CD4-positive, alpha-beta T cell treated with Interleukin-4 for 1 hour (primary cell): ENCODE measurements at regions not wholly inside any gene's neighbourhood (a gene's known extent, or its start where the extent isn't known, plus 50 kb on each side); places are given as distances from the start of the nearest gene placed in this dataset.
"Not testable (repeated sequence)": the region's sequence is repeated elsewhere in the genome, so short reads cannot be mapped to it uniquely, and the experiment has no call there.

Experiments
- DNase-seq, 2 donors: peaks; one replicate each; pipeline ENCODE4 v3.0.0-alpha.2; 2020 to 2022

DNA sequence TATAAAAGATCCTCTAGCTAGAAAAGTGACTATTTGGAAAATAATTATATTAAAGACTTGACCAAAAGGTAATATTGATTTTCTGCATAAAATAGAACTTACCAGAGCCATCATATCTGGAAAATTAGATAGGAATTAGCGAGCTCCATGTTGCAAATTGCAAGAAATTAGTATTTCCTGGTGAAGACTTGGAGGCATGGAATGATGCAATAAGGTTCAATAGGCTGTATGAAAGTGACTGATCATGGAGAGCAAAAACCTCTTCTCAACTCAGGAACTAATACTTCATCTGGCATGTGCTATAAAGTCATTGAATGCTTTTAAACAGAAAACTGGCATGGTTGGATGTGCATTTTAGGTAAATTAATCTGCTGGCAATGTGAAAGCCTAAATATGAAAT, 66.3 kb upstream of the UFM1 start:
- no peak for DNase-seq

DNA sequence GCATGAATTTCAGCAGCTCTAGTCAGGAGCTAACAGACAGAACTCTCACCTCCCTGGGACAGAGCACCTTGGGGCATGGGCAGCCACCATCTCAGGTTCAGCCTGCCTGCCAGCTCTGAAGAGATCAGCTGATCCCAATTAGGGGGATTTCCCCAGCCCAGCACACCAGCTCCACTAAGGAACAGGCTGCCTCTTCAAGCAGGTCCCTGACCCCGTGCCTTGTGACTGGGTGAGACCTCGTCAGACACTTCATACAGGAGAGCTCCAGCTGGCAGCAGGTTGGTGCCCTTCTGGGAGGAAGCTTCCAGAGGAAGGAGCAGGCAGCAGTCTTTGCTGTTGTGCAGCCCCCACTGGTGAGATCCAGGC, 84.5 kb upstream of the UFM1 start:
- no peak for DNase-seq

DNA sequence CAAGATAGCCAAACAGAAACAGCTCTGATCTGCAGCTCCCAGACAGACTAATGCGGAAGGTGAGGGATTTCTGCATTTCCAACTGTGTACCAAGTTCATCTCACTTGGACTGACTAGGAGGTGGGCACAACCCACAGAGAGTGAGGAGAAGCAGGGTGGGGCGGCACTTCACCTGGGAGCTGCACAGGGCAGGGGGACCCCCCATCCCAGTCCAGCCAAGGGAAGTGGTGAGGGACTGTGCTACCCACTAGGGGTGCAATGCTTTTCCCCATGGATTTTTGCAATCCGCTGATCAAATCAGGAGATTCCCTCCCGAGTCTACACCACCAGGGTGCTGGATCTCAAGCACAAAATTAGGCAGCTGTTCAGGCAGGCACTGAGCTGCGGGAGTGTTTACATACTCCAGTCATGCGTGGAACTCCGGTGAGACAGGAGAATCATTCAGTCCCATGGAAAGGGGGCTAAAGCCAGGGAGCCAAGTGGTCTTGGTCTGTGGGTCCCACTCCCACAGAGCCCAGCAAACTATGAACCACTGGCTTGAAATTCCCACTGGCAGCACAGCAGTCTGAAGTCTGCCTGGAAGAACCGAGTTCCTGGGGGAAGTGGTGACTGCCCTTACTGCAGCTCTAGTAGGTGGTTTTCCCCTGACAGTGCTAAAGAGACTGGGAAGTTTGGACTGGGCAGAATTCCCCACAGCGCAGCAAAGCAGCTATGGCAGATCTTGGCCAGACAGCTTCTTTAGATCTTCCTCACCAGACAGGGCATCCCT, 85.1 kb upstream of the UFM1 start:
- no peak for DNase-seq

DNA sequence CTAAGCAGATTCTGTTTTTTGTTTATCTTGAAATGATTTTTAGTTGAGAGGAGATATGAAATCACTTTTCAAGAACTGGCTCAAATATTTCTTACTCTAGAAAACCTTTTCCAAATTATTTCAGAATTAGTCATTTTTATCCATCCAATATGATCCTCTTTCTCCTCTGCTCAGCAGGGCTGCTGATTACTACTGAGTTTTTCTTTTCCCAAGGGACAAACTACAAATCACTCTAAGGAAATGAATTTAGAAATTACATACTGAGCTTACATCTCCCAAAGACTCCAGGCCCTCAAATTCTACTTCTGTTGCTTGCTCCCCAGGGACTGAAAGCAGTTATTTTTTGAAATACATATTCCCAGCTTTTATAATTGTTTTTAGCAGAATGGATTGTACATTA, 87.4 kb upstream of the UFM1 start:
- no peak for DNase-seq

DNA sequence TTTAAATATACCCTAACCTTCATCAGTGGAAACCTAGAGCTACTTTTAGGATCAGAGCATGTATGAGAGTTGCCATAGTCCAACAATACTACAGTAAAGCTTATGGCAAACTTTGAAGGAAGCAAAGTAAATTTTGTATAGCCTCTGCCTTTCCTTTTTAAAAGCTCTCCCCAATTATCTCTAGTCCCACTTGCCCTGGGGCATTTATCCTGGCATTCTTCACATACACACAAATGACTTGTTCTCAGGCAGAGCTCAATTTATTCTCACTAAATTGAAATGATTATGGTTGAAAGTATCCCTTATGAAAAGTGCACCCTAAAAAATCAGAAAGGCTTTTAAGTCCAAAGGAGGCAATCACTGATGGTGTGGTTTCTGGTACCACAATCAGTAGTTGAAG, 94.1 kb upstream of the UFM1 start:
- DNase-seq, result no peak

DNA sequence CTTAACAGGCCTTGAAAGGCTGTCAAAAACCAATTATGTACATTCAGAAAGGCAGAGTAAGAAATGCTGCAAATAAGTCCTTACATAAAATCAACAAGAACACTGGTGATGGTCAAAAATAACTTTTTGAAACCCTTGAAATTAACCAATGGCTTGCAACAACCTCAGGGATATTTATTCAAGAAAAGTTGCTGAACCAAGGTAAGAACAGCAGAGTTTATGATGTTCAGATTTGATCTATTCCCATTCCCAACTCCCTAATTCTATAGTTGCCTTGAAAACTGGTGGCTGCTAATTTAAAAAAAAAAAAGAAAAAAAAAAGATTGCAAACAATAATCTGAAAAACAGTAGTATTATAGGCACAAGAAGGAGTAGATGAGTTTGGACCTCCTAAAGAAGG, 109.8 kb upstream of the UFM1 start:
- no peak for DNase-seq

DNA sequence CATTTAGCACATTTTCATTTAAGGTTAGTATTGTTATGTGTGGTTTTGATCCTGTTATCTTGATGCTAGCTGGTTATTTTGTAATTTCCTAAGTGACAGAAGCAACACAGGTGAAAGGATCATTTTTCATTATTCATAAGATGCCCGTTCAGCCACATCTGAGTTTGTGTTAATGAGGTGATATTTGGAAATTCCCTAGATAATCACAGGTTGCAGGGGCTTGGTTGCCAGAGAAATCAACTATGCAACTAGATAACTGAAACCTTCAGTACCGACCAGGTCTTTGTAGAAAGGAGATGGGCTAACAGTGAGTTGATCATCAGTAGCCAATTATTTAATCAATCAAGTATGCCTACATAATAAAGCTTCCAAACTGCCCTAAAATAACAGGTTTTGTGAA, 121.3 kb upstream of the UFM1 start:
- no peak for DNase-seq

DNA sequence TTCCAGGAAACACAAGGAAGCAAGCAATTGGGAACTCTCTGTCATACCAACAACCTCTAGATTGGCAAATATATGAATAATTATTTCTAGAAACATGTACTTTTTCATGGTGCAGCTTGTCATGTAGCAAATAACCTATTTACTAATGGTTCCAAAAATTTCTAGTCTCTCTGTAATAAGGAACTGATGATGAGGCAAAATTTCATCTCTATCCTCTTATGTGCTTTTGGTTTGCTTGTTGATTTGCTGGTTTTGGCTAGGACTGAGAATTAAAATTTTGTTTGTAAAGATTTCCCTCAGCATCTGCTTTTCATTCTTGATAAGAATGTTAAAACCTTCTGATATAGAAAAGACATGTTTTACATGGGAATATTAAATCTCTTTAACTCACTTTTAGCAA, 123.2 kb upstream of the UFM1 start:
- no peak for DNase-seq

DNA sequence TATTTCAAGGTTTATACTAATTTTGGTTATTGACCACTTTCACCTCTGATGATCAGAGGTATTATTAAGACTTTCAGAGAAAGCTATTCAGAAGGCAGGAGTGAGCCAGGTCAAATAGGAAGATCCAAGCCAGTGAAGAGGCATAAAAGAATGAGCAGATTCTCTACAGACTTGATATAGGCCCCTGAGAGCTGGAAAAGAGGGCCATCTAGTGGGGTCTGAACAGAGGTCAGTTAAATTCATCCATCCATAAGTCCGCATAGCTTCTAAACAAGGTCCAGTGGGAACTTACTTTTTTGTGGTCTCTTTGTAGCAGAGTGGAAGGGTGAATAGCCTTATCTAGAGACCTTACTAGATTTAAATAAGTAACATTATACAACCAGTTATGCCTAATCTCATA, 126.6 kb upstream of the UFM1 start:
- no peak for DNase-seq

DNA sequence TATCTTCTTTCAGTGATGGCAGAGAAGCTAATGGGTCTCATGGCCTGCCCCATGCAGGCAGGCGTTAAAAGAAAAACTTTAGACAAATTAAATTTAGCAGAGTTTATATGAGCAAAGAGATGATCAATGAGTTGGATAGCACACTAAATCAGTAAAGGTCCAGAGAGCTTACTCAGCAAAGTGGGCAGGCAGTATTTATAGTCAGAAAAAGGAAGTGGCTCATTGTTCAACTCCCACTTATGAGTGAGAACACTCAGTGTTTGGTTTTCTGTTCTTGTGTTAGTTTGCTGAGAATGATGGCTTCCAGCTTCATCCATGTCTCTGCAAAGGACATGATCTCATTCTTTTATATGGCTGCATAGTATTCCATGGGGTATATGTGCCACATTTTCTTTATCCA, 128.5 kb upstream of the UFM1 start:
- not testable (repeated sequence) for DNase-seq

DNA sequence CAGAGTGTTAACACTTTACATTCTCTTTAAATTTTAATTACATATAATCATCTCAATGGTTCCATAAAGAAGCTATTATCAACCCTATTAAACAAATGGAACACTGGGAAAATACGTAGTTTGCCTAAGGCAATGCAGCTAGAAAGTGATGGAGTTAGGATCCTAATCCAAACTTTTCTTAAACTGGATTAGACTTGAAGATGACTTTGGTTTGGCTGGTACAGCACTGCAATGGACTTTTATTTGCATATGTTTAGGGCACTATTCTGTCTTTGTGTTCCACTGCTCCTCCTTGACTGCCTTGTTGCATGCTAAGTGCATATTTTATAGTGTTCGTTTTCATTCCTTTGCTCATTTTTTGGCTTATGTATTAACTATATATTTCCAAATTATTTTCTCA, 133.5 kb upstream of the UFM1 start:
- DNase-seq, result no peak

DNA sequence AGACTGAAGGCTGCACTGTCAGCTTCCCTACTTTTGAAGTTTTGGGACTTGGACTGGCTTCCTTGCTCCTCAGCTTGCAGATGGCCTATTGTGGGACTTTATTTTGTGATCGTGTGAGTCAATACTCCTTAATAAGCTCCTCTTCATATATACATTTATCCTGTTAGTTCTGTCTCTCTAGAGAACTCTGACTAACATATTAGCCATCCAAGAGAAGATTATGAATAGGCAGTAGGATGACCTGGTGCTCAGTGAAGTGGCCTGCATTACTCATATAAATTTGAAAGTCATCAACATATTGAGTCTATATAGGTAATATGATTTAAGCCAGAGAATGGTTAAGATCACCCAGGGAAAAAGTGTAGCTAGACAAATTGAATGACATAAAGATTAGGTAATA, 136.3 kb upstream of the UFM1 start:
- DNase-seq, result no peak

DNA sequence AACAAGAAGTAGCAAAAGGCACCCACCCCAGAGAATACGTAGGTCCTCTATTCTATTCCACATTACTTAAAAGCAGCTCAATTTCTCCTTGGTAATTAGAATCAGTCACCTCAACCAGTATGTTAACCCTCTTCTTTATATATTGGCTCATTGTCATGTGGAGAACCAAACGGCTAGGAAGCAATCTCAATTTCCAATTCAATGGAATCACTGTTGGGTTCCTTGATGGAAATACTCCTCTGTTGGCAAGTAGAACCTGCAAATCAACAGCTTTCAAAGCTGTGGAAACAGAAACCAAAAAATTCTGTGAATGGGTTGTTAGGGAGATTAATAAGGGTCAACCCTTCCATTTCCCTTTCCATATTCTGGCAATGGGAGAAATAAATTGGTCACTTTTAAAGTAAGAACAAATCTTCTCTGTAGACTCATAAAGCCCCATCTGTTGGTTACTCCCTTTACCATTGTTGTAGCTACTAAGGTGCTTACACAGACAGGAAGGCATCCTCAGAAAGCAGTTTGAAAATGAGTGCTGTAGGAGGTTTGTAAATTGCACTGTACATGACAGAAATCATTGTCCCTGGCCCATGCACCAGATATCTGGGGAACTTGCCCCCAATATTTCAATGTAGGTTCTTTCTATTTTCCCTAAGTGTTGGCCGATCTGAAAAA, 138.6 kb upstream of the UFM1 start:
- no peak for DNase-seq

DNA sequence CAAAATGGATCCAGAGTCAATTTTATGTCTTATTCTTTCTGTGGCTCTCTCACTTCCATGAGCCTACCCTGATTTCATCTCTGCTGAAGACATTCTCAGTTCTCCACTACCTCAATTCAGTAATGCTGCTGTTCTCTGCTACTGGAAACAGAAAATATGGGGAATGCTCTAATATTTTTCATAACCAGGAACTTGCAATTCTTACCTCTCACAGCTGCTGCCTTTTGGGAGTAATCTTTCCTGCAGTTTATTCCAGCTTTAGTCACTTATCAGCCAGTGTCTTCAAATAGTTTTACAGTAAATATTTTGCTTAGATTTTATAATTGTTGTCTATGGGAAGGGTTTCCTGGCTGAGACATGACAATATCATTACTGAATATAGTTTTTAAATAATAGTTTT, 145.1 kb upstream of the UFM1 start:
- no peak for DNase-seq

DNA sequence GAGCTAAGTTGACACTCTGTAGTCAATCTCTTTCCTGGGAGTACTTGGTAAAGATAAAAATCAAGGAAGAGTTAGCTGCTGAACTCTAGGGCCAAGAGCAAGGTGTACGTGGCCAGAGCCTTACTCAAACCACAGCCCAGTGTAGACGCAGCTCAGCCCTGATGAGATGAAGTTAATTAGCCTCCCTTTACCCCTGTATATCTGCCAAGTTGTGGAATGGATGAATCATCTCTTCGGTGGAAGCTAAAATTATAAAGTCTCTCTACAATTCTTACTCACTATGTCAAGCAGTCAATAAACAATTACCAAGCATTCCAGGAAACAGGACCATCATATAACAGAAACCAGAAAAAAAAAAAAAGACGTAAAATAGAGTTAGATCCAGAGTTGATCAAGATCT, 146.9 kb upstream of the UFM1 start:
- no peak for DNase-seq

DNA sequence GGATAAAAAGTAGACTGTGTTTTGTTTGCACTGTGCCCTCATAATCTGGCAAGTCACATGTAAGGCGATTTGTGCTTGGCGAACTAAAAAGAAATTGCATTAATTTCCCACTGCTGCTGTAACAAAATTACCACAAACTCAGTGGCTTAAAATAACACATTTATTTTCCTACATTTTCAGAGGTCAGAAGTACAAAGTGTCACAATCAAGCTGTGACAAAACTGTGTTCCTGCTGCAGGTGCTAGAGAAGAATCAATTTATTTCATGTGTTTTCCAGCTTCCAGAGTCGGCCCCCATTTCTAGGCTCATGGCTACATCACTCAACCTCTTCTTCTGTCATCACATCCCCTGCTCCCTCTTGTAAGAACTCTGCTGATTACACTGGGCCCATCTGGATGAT, 158.6 kb upstream of the UFM1 start:
- no peak for DNase-seq

DNA sequence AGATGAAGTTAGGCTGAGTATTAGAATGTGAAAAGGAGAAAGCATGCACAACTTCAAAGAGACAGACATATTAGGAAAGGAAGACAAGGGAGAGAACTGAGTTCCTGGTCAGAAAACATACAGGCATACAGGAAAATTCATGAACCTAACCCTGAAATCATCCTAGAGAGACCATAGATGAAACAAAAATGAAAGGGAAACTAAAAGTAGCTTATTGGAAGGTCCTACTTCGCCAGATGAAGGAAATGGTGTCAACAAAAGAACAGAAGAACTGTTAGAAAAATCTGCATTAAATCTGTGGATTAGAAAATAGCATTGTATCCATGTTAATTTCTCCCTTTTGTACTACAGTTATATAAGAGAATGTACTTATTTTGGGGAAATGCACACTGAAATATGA, 169.0 kb upstream of the UFM1 start:
- DNase-seq, result peak in 1 of 2 donors; percentile 8

DNA sequence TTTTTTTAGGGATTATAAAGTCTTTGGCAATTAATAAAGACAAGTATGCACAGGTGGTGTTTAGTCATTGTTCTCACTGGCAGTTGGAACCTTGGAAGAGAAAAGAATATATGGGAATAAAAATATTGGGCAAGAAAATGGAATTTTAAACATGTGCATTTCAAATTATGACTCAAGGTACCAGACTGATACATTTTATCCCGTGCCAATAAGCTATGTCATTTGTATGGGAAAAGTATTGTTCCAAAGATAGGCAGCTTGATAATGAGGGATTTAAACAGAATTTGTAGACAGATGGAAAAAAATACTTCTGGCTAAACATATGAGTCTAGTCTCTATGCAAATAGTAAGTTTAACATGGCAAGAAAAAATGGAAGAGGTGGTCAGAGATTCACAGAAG, 169.5 kb upstream of the UFM1 start:
- no peak for DNase-seq

DNA sequence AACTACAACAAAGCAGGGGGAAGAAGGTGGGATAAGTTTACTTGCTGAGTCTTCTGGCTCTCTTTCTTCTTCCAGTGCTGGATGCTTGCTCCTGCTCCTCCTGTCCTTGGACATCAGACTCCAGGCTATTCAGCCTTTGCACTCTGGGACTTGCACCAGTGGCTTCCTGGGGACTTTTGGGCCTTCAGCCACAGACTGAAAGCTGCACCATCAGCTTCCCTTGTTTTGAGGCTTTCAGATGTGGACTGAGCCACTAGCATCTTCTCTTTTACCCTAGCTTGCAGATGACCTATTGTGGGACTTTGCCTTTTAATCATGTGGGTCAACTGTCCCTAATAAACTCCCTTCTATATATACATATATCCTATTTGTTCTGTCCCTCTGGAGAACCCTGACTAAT, 173.0 kb upstream of the UFM1 start:
- DNase-seq, result no peak

DNA sequence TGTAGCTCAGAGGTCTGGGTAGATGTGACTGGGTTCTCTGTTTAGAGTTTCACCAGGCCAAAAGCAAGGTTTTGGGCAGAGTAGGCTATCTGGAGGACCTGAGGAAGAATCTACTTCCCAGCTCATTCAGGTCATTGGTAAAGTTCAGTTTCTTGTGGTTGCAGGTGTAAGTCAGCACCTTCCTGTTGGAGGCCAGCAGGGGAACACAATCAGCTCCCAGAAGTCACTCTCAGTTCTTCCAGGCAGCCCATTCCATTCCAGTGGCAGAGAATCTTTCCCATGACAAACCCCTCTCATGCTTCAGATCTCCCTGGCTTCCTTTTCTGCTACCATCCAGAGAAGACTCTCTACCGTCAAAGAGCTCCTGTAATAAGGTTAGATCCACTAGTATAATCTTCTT, 176.2 kb upstream of the UFM1 start:
- no peak for DNase-seq

DNA sequence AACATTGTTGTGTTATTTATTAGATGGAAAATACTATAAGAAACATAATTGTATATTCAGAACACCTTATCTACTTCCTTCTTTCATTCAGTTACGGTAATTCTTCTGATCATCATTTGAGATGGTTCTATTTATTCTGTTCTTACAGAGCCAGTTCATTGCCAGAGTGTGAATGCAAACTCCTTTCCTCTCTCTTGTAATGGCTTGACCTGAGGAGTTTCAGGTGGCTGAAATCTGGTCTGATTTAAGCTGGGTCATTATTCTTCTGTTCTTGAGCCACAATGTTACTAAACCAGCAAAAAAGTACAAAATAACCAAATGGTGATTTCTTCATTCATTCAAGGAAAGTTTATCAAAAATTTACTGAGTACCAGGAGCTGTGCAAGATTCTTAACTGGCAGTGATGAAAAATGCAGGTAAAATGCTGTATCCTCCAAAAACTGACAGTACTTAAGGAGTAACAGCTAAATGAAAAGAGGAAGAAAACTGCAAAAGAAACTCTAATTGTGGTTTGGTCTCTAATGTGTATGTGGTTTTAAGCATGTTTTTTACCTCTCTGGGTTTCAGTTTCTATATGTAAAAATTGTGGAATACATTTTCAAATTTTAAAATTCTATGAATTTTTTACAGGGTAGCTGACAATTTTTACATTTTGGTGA, 182.4 kb upstream of the UFM1 start:
- DNase-seq, result no peak

DNA sequence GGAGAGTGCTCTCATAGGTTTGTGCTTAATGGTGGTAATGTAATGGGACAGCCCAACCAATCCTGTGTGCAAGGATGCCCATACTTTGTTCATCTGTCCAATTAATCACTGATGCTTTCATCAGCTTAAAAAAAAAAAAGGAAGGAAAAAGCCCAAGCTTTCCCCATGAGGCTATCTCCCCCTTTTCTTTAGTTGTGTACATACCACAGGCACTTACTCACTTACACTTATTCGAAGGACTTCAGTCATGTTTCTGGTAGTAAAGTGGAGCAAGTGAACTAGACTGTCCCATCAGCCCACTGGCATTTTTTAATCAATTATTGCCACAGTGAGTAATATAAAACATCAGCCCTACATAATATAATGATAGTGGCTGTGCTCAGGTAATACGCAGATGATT, 183.5 kb upstream of the UFM1 start:
- no peak for DNase-seq

DNA sequence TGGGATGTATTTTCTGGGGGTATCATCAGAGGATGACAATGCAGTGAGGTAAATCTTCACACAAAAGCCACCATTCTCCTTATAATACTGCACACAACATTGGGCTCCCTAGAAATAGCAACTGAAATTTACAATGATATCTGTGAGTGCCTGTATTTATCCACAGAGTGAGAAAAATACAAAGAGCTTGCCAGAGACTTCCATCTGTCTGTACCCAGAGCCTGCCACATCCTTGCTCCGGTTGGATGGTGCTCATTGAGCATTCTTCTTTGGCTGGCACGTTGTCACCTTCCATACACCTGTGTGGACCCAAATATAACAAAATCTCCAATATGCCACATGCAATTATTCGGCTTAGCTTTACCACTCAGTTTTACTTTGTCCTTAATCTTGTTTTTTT, 189.5 kb upstream of the UFM1 start:
- DNase-seq, result no peak

DNA sequence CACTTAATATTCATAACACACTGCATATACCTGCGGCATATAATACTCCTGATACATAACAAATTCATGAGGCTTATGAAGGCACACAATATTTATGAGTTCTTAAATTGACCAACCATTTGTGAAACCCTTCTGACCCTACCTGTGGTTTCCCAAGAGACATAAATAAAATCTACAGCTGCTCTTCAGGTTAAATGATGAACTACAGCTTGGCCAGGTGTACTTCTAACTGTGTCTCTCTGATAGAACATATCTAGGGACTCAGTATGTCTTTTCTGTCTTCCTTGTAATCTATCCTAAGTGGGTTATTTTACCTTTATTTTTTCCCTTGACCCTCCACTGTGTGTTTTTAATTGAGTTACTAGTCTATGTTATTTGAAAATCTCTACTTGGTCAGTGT, 189.9 kb upstream of the UFM1 start:
- no peak for DNase-seq

DNA sequence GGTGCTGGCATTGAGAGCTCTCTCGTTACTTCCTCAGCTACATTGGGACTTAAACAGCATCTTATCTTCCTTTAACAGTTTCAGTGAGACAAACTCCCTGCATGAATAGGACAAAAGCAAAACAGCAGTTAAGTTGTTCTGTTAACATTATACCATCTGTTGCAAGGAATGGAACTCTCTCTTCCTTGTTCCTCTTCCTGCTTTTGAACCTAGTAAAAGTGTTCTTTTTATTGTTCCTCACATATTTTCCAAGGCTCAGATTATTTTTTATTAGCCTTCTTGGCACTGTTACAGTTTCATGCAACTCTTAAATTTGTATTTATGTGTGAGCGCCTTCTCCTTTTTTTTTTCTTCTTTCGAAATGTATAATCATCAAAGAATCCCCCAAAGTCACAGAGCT, 202.6 kb upstream of the UFM1 start:
- no peak for DNase-seq
